Karpas-422 (cell line): ENCODE measurements at regions not wholly inside any gene's neighbourhood (a gene's known extent, or its start where the extent isn't known, plus 50 kb on each side); places are given as distances from the start of the nearest gene placed in this dataset.

Experiments used
- DNase-seq: peaks from one replicate; pipeline ENCODE4 v3.0.0-alpha.2; 2015
- H2AFZ ChIP-seq: fragments of 200-600 bp; sonication (generic); 2 replicates; pipeline ENCODE4 v1.6.1; 2014; ENCODE audit warnings: antibody characterized with exemption, low read length, mixed read lengths
- H3K27ac ChIP-seq: fragments of 200-600 bp; sonication (generic); 2 replicates; pipeline ENCODE4 v1.5.1; 2014; ENCODE audit warnings: mild to moderate bottlenecking, low read length, moderate library complexity
- H3K27me3 ChIP-seq: fragments of 200-600 bp; sonication (generic); 2 replicates; pipeline ENCODE4 v1.6.1; 2014; ENCODE audit warnings: low read length, mixed read lengths
- H3K36me3 ChIP-seq: fragments of 200-600 bp; sonication (generic); 2 replicates; pipeline ENCODE4 v1.6.1; 2014; ENCODE audit warnings: low read length, mixed read lengths; ENCODE audit not compliant: insufficient read depth
- H3K4me1 ChIP-seq: fragments of 200-600 bp; sonication (generic); 2 replicates; pipeline ENCODE4 v1.6.1; 2014; ENCODE audit warnings: mild to moderate bottlenecking, low read length, mixed read lengths
- H3K4me2 ChIP-seq: fragments of 200-600 bp; sonication (generic); 2 replicates; pipeline ENCODE4 v1.6.1; 2014; ENCODE audit warnings: low read length, low read depth, mild to moderate bottlenecking; ENCODE audit not compliant: poor library complexity, severe bottlenecking
- H3K4me3 ChIP-seq: fragments of 200-600 bp; sonication (generic); 2 replicates; pipeline ENCODE4 v1.5.1; 2014; ENCODE audit warnings: mild to moderate bottlenecking, antibody characterized with exemption, low read length, mixed read lengths
- H3K79me2 ChIP-seq: fragments of 200-600 bp; sonication (generic); 2 replicates; pipeline ENCODE4 v1.6.1; 2014; ENCODE audit warnings: mild to moderate bottlenecking, low read length, mixed read lengths
- H3K9ac ChIP-seq: fragments of 200-600 bp; sonication (generic); 2 replicates; pipeline ENCODE4 v1.6.0; 2014; ENCODE audit warnings: low read length
- H3K9me2 ChIP-seq: fragments of 200-600 bp; sonication (generic), shearing (Covaris generic); replicated peaks from 2 replicates; pipeline ENCODE4 v1.6.0; 2014; ENCODE audit warnings: mild to moderate bottlenecking, low read length, moderate library complexity; ENCODE audit not compliant: insufficient read depth
- H3K9me3 ChIP-seq: fragments of 300-700, 200-600 bp; sonication (generic); 2 replicates; pipeline ENCODE4 v1.6.1; 2014; ENCODE audit warnings: low read length, mixed read lengths
- H4K20me1 ChIP-seq: fragments of 200-600 bp; sonication (generic); 2 replicates; pipeline ENCODE4 v1.6.1; 2014; ENCODE audit warnings: mild to moderate bottlenecking, antibody characterized with exemption, low read length, low read depth; ENCODE audit not compliant: insufficient read depth

DNA sequence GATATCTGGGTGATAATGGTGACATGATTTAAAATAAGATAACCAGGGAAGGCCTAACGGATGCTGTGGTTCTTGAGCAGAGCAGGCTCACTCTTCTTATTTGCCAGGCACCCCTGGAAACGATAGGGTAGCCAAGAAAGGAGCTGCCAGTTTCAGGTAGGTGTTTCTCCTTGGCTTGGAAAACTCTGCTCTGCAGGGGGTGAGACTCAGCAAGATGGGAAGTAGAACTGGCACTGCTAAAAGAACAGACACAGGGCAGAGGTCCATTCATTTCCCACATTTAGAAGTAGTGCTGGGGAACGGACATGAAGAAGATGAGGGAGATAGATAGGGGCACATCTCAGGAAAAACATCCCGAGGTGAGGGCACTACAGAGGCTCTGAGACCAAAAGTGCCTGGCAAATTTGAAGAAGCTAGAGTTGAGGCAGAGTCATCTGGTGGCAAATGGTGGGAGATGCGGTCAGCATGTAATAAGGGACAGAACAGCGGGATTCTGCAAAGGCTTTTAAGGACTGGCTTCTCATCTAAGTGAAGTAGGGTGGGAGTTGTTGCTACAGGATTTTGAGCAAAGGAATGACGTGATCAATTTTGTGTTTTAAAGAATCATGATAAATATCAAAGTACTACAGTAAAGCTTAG, 323.4 kb upstream of the PLSCR5 start:
- no peak overlapping the region for H3K27ac ChIP-seq
- H3K9me3 ChIP-seq = no peaks in the 10 kb centered on the region; the same call in 1 of the 2 replicates
- H3K36me3 ChIP-seq = no peaks in the 10 kb centered on the region
- H3K9me2 ChIP-seq = no peaks in the 10 kb centered on the region
- H3K79me2 ChIP-seq = no peaks in the 10 kb centered on the region
- no peaks in the 10 kb centered on the region for H4K20me1 ChIP-seq
- DNase-seq = no peak
- no peak overlapping the region for H3K4me2 ChIP-seq
- H3K9ac ChIP-seq = no peak overlapping the region
- H3K27me3 ChIP-seq = no peaks in the 10 kb centered on the region
- H3K4me3 ChIP-seq = no peak overlapping the region
- H3K4me1 ChIP-seq = no peaks in the 10 kb centered on the region
- no peak overlapping the region for H2AFZ ChIP-seq

DNA sequence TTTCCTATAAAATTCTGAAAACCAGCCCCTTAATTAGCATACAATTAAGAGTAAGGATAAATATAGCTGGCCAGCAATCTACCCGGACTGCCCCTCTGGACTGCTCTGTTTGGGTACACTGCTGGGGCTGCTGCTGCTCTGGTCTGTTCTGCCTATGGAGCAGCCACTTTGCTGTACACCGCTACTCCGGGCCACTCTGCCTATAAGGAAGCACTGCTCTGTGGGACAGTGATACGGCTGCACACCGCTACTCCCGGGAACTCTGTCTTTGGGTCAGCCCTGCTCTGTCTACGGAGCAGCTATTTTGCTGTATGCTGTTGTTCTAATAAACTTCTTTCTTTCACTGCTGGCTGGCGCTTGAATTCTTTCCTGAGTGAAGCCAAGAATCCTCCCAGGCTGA, 316.5 kb upstream of the PLSCR5 start:
- H3K9me2 ChIP-seq = no peaks in the 10 kb centered on the region
- no peak overlapping the region for H3K9ac ChIP-seq
- no peak overlapping the region for H2AFZ ChIP-seq
- no peak for DNase-seq
- H3K79me2 ChIP-seq = no peaks in the 10 kb centered on the region
- no peak overlapping the region for H3K27ac ChIP-seq
- no peaks in the 10 kb centered on the region for H3K36me3 ChIP-seq
- H3K4me3 ChIP-seq = no peak overlapping the region
- H4K20me1 ChIP-seq = no peaks in the 10 kb centered on the region
- no peaks in the 10 kb centered on the region for H3K27me3 ChIP-seq
- no peaks in the 10 kb centered on the region; the same call in 1 of the 2 replicates for H3K9me3 ChIP-seq
- no peaks in the 10 kb centered on the region for H3K4me1 ChIP-seq
- no peak overlapping the region for H3K4me2 ChIP-seq

DNA sequence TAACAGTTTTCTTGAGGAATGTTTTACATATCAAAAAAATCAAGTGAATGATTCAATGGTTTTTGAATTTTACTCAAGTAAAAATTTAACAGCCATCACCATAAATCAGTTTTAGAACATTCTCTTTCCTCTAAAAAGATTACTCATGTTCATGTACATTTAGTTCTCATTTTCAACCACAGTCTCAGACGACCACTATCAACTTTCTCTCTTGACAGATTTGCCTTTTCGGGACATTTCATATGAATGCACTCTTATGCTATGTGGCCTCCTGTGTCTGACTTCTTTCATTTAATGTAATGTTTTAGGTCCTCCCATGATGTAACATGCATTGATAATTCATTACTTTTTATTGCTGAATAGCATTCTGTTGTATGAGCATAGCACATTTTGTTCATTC, 309.3 kb upstream of the PLSCR5 start:
- Histone ChIP-seq H3K27me3 (no peaks in the 10 kb centered on the region), H3K9me3 (no peaks in the 10 kb centered on the region), H3K9ac (no peak overlapping the region), H3K4me2 (no peak overlapping the region), H3K4me1 (no peaks in the 10 kb centered on the region), H3K27ac (no peak overlapping the region), H3K9me2 (no peaks in the 10 kb centered on the region), H4K20me1 (no peaks in the 10 kb centered on the region), H3K79me2 (no peaks in the 10 kb centered on the region), H2AFZ (no peak overlapping the region), H3K36me3 (no peaks in the 10 kb centered on the region), H3K4me3 (no peak overlapping the region)
- DNase-seq = no peak

DNA sequence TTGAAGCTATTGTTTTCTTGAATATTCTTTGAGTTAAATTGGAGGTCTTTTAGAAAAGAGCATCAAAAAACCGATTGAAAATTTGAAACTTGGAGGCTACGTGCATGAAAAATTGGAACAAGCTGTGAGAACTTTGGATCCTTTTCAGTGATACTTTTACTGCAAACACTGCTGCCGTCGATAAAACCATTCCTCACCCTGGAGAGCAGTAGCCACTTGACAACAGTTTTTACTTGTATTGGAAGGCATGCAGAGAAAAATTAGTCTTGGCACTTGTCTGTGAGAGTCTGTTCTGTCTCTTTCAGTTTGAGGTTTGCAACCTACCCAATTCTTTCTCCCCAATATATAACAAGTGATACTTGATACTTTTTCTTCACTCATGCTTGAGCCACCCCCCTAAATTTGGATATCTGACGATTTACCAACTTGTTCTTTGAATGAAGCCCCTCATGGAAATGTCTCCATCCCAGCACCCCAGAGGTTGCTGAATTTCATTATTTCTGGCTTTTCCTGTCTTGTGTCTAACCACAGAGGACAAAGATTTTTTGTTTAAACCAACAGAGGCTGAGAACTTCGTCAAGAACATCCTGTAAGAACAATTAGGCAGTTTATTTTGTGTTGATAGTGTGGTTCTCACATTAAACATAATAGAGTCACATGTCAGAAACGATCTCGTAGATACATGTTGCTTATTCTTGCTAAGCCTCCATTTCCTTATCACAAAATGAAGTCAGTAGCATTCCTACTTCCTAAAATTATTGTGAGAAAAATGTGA, 307.3 kb upstream of the PLSCR5 start:
- Histone ChIP-seq H3K27me3 (no peaks in the 10 kb centered on the region), H3K9me3 (no peaks in the 10 kb centered on the region), H3K9ac (no peak overlapping the region), H3K27ac (no peak overlapping the region), H2AFZ (no peak overlapping the region), H3K79me2 (no peaks in the 10 kb centered on the region), H3K4me2 (no peak overlapping the region), H3K36me3 (no peaks in the 10 kb centered on the region), H3K9me2 (no peaks in the 10 kb centered on the region), H4K20me1 (no peaks in the 10 kb centered on the region), H3K4me1 (no peaks in the 10 kb centered on the region), H3K4me3 (no peak overlapping the region)
- no peak for DNase-seq

DNA sequence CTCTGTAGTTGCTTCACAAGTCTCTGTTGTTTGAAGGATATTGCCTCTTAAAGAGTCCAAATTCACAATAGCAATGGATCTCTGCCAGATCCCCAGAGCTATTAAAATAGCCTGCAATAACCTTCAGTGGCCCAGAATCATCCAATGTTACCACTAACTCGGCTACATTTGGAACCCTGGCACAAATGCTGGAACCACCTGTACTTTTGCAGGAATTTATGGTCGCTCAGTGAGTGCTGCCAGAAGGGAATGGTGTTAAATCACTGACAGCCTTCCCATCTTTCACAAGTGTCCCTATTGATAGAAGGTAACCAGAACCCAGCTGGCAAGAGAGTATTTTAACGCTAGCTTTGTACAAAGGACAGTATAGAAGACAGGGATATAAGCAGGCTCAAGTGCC, 298.8 kb upstream of the PLSCR5 start:
- Histone ChIP-seq H3K9ac (no peak overlapping the region), H3K9me2 (no peaks in the 10 kb centered on the region), H3K4me1 (no peaks in the 10 kb centered on the region), H3K36me3 (no peaks in the 10 kb centered on the region), H2AFZ (no peak overlapping the region), H3K27me3 (no peaks in the 10 kb centered on the region), H3K4me2 (no peak overlapping the region), H3K79me2 (no peaks in the 10 kb centered on the region), H3K4me3 (no peak overlapping the region), H3K27ac (no peak overlapping the region), H3K9me3 (no peaks in the 10 kb centered on the region; the same call in none of the 2 replicates), H4K20me1 (no peaks in the 10 kb centered on the region)
- no peak for DNase-seq

DNA sequence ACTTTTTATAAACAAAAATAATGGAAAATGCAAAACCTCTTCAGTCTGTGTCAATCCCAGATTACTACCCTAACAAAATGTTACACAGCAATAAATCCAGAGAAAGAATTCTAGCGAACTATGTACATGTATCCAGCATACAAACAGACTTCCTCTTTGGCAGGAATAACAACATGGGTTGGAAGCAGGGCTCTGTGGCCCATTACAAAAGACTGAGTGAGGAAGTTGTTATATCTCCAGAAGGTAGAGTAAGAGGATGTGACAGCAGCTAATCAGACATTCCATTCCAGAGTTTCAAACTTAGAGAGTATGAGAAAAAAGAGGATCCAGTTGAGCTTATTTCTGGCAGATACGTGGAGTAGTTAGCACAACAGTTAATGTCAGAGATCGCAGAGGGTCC, 294.0 kb upstream of the PLSCR5 start:
- no peak overlapping the region for H2AFZ ChIP-seq
- no peak overlapping the region for H3K9ac ChIP-seq
- peaks cover 11% of the 10 kb centered on the region; the same call in 1 of the 2 replicates for H3K9me3 ChIP-seq
- no peaks in the 10 kb centered on the region for H3K27me3 ChIP-seq
- no peak overlapping the region for H3K4me2 ChIP-seq
- no peak overlapping the region for H3K4me3 ChIP-seq
- no peak for DNase-seq
- no peaks in the 10 kb centered on the region for H3K79me2 ChIP-seq
- H3K36me3 ChIP-seq = no peaks in the 10 kb centered on the region
- no peaks in the 10 kb centered on the region for H3K4me1 ChIP-seq
- H4K20me1 ChIP-seq = no peaks in the 10 kb centered on the region
- H3K27ac ChIP-seq = no peak overlapping the region
- no peaks in the 10 kb centered on the region for H3K9me2 ChIP-seq

DNA sequence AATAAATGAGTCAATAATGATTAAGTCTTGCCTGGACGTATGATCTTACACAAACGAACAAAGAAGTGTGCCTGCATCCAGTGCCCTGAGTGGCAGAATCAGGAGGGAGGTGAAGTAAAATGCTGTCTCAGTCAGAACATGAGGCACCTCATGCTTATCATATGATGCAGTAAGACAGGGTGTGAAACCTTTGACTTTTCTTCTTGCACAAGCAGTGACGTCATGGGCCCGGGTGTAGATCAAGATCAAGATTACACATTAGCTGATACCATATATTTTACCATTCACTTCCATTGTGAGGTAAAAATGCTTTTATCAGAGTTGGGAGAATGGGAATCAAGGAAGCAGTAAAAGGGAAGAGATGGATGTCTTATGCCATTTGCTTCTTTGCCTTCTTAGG, 291.6 kb upstream of the PLSCR5 start:
- no peaks in the 10 kb centered on the region for H3K79me2 ChIP-seq
- no peaks in the 10 kb centered on the region for H3K27me3 ChIP-seq
- no peaks in the 10 kb centered on the region for H4K20me1 ChIP-seq
- H3K9me2 ChIP-seq = no peaks in the 10 kb centered on the region
- no peaks in the 10 kb centered on the region for H3K36me3 ChIP-seq
- H3K9ac ChIP-seq = no peak overlapping the region
- H2AFZ ChIP-seq = no peak overlapping the region
- no peak overlapping the region for H3K4me2 ChIP-seq
- no peak overlapping the region for H3K4me3 ChIP-seq
- H3K27ac ChIP-seq = no peak overlapping the region
- DNase-seq = no peak
- peaks cover 17% of the 10 kb centered on the region; the same call in 1 of the 2 replicates for H3K9me3 ChIP-seq
- H3K4me1 ChIP-seq = no peaks in the 10 kb centered on the region

DNA sequence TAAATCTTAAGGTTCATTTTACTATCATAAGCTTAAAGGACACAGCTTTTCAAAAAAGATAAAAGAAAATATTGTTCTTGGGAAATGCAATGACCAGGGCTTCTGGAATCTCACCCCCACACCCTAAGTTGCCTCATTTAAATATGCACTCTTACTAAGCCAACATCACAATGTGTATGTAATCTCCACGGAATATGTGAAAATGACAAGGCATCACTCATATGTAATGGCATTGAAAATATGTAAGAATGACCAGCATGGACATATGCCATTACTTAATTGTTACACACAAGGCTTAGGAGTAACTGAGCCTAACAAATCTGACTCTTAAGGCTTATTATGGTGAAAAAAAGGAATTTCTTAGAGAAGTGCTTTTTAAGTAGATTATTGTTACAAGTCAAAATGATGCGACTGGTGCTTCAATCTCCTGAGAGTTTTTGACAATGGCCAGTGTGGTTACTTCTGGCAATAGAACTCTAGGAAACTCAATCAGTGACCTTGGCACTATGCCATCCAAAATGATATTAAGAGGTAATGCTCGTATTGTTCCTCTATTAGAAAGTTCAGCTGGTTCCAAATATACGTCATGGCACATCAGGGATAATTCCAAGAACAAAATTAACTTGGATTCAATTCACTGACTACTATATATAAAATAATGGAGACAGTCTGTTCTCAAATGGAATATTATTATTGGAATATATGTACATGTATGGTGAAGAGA, 290.0 kb upstream of the PLSCR5 start:
- Histone ChIP-seq H3K36me3 (no peaks in the 10 kb centered on the region), H3K4me3 (no peak overlapping the region), H3K9me2 (no peaks in the 10 kb centered on the region), H3K79me2 (no peaks in the 10 kb centered on the region), H2AFZ (no peak overlapping the region), H3K4me1 (no peaks in the 10 kb centered on the region), H3K27ac (no peak overlapping the region), H3K9ac (no peak overlapping the region), H3K27me3 (no peaks in the 10 kb centered on the region), H3K4me2 (no peak overlapping the region), H4K20me1 (no peaks in the 10 kb centered on the region), H3K9me3 (peaks cover 17% of the 10 kb centered on the region; the same call in 1 of the 2 replicates)
- DNase-seq = no peak
